Sigmoid colon (tissue), 3 donors: ENCODE measurements at regions not wholly inside any gene's neighbourhood (a gene's known extent, or its start where the extent isn't known, plus 50 kb on each side); places are given as distances from the start of the nearest gene placed in this dataset.

Source experiments
- CTCF ChIP-seq, 4 experiments: fragments of 450-650 bp in 3 of 4; fragments of 200-600 bp in 1 of 4; IDR thresholded peaks; one replicate each; pipeline ENCODE4 v1.5.1; 2016 to 2019; ENCODE audit warnings: antibody characterized with exemption in 4 of 4, mild to moderate bottlenecking in 3 of 4, moderate library complexity in 2 of 4
- POLR2A ChIP-seq, 2 donors: fragments of 450-650 bp; IDR thresholded peaks; one replicate each; pipeline ENCODE4 v1.6.1; 2016; ENCODE audit warnings: antibody characterized with exemption in 2 of 2, mild to moderate bottlenecking in 2 of 2, moderate library complexity in 2 of 2

- TF ChIP-seq POLR2A (IDR thresholded peaks at IDR 0.05) (no peak), CTCF (IDR thresholded peaks at IDR 0.05) (no peak)
Observed at GRCh38 chr14:104390941-104391901, 188.3 kb upstream of the C14orf180 start.
